ENCODE measurements at regions not wholly inside any gene's neighbourhood (a gene's known extent, or its start where the extent isn't known, plus 50 kb on each side); places are given as distances from the start of the nearest gene placed in this dataset.

- H2AFZ ChIP-seq (replicated peaks), result no peak overlapping the region
- DNase-seq (ENCODE audit: low spot score), result no peak
- no peak overlapping the region for H3K9ac ChIP-seq
- no peaks in the 10 kb centered on the region for H3F3A ChIP-seq (ENCODE audit: low read depth)
- H3K4me1 ChIP-seq, result peaks cover 6% of the 10 kb centered on the region
- Mint-ChIP-seq H3K4me1 (peaks cover 29% of the 10 kb centered on the region), H3K4me3 (no peak overlapping the region), H3K27me3 (ENCODE audit: insufficient read depth, low read depth) (peaks cover 12% of the 10 kb centered on the region), H3K27ac (peak overlapping the region; percentile 2), H3K36me3 (no peaks in the 10 kb centered on the region), H3K9me3 (no peaks in the 10 kb centered on the region)
- H3K36me3 ChIP-seq, result no peaks in the 10 kb centered on the region
- no peak overlapping the region for H3K4me2 ChIP-seq
- H3K27ac ChIP-seq, result no peak overlapping the region
- no peaks in the 10 kb centered on the region for H3K9me3 ChIP-seq (ENCODE audit: low read depth)
- H3K27me3 ChIP-seq, result peaks cover 97% of the 10 kb centered on the region
- H4K20me1 ChIP-seq (ENCODE audit: low read depth), result peaks cover 8% of the 10 kb centered on the region
- TF ChIP-seq EZH2 (IDR thresholded peaks at IDR 0.05), result no peak
- TF ChIP-seq CTCF (IDR thresholded peaks at IDR 0.05), result no peak
- TF ChIP-seq EZH2phosphoT487 (IDR thresholded peaks at IDR 0.05), result no peak
- no peaks in the 10 kb centered on the region for H3K79me2 ChIP-seq (ENCODE audit: low read depth)
- H3K4me3 ChIP-seq, result no peak overlapping the region
Observed at GRCh38 chr22:22352371-22352999, 107.9 kb downstream of the VPREB1 start.

GRCh38 chr22:22355096-22355834 lies 110.7 kb downstream of the VPREB1 start:
- H3K9ac ChIP-seq, result no peak overlapping the region
- no peaks in the 10 kb centered on the region for H4K20me1 ChIP-seq (ENCODE audit: low read depth)
- no peaks in the 10 kb centered on the region for H3K79me2 ChIP-seq (ENCODE audit: low read depth)
- DNase-seq (ENCODE audit: low spot score), result no peak
- H3K4me1 Mint-ChIP-seq, result peaks cover 9% of the 10 kb centered on the region
- no peaks in the 10 kb centered on the region for H3K9me3 ChIP-seq (ENCODE audit: low read depth)
- no peak overlapping the region for H3K4me2 ChIP-seq
- H2AFZ ChIP-seq (replicated peaks), result no peak overlapping the region
- H3K27ac ChIP-seq, result no peak overlapping the region
- no peak for TF ChIP-seq EZH2 (IDR thresholded peaks at IDR 0.05)
- TF ChIP-seq CTCF (IDR thresholded peaks at IDR 0.05), result no peak
- TF ChIP-seq EZH2phosphoT487 (IDR thresholded peaks at IDR 0.05), result no peak
- peaks cover 5% of the 10 kb centered on the region for H3K27me3 Mint-ChIP-seq (ENCODE audit: insufficient read depth, low read depth)
- H3K4me3 Mint-ChIP-seq, result no peak overlapping the region
- H3K36me3 ChIP-seq, result no peaks in the 10 kb centered on the region
- H3K4me3 ChIP-seq, result no peak overlapping the region
- H3K27ac Mint-ChIP-seq, result no peak overlapping the region
- no peaks in the 10 kb centered on the region for H3K4me1 ChIP-seq
- H3K27me3 ChIP-seq, result peaks cover 96% of the 10 kb centered on the region
- H3K36me3 Mint-ChIP-seq, result no peaks in the 10 kb centered on the region
- H3K9me3 Mint-ChIP-seq, result no peaks in the 10 kb centered on the region
- H3F3A ChIP-seq (ENCODE audit: low read depth), result no peaks in the 10 kb centered on the region

- H3F3A ChIP-seq (ENCODE audit: low read depth), result no peaks in the 10 kb centered on the region
- no peaks in the 10 kb centered on the region for H3K36me3 ChIP-seq
- no peaks in the 10 kb centered on the region for H3K4me1 ChIP-seq
- H3K9ac ChIP-seq, result no peak overlapping the region
- H3K4me2 ChIP-seq, result peak overlapping the region; percentile 49
- Mint-ChIP-seq H3K36me3 (no peaks in the 10 kb centered on the region), H3K4me3 (peak overlapping the region; percentile 57), H3K9me3 (no peaks in the 10 kb centered on the region), H3K4me1 (peaks cover 9% of the 10 kb centered on the region), H3K27ac (no peak overlapping the region), H3K27me3 (ENCODE audit: insufficient read depth, low read depth) (peaks cover 5% of the 10 kb centered on the region)
- no peaks in the 10 kb centered on the region for H4K20me1 ChIP-seq (ENCODE audit: low read depth)
- no peak overlapping the region for H3K27ac ChIP-seq
- TF ChIP-seq EZH2 (IDR thresholded peaks at IDR 0.05), result no peak
- no peak for TF ChIP-seq EZH2phosphoT487 (IDR thresholded peaks at IDR 0.05)
- peak; percentile 74 for TF ChIP-seq CTCF (IDR thresholded peaks at IDR 0.05)
- peaks cover 96% of the 10 kb centered on the region for H3K27me3 ChIP-seq
- H3K9me3 ChIP-seq (ENCODE audit: low read depth), result no peaks in the 10 kb centered on the region
- peak; percentile 91 for DNase-seq (ENCODE audit: low spot score)
- no peak overlapping the region for H3K4me3 ChIP-seq
- peak overlapping the region; percentile 81 for H2AFZ ChIP-seq (replicated peaks)
- H3K79me2 ChIP-seq (ENCODE audit: low read depth), result no peaks in the 10 kb centered on the region
Observed at GRCh38 chr22:22357024-22357883, 112.7 kb downstream of the VPREB1 start.

All from neural progenitor cell (in vitro differentiated cells).